ENCODE measurements at regions not wholly inside any gene's neighbourhood (a gene's known extent, or its start where the extent isn't known, plus 50 kb on each side); places are given as distances from the start of the nearest gene placed in this dataset.

DNA sequence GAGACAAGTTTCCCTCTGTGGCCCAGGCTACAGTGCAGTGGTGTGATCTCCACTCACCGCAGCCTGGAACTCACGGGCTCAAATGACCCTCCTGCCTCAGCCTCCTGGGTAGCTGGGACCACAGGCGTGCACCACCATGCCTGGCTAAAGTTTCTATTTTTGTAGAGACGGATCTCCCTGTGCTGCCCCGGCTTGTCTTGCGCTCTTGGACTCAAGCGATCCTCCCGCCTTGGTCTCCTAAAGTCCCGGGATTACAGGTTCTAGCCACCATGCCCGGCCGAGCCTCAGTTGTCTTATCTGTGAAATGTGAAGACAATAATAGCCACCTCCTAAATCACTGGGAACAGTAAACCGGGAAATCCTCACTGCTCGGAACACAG, 88.1 kb downstream of the FOXL3 start:
- TF ChIP-seq POLR2A (IDR thresholded peaks at IDR 0.05) = no peak
- TF ChIP-seq, protein P1, sequence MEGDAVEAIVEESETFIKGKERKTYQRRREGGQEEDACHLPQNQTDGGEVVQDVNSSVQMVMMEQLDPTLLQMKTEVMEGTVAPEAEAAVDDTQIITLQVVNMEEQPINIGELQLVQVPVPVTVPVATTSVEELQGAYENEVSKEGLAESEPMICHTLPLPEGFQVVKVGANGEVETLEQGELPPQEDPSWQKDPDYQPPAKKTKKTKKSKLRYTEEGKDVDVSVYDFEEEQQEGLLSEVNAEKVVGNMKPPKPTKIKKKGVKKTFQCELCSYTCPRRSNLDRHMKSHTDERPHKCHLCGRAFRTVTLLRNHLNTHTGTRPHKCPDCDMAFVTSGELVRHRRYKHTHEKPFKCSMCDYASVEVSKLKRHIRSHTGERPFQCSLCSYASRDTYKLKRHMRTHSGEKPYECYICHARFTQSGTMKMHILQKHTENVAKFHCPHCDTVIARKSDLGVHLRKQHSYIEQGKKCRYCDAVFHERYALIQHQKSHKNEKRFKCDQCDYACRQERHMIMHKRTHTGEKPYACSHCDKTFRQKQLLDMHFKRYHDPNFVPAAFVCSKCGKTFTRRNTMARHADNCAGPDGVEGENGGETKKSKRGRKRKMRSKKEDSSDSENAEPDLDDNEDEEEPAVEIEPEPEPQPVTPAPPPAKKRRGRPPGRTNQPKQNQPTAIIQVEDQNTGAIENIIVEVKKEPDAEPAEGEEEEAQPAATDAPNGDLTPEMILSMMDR (IDR thresholded peaks at IDR 0.05) = no peak
